DND-41 (cell line): ENCODE measurements at regions not wholly inside any gene's neighbourhood (a gene's known extent, or its start where the extent isn't known, plus 50 kb on each side); places are given as distances from the start of the nearest gene placed in this dataset.

Experiments used
- ATAC-seq: fragments of 200-7000 bp; cut with Tn5 transposase; 3 replicates; pipeline ENCODE4 v1.9.1; 2021; ENCODE audit warnings: low read depth; ENCODE audit not compliant: insufficient read depth
- DNase-seq: peaks from one replicate; pipeline ENCODE4 v3.0.0-alpha.2; 2020
- H2AFZ ChIP-seq: 2 replicates; pipeline ENCODE4 v1.6.0; 2012; ENCODE audit warnings: low read depth, low read length
- H3K27ac ChIP-seq: 2 replicates; pipeline ENCODE4 v1.5.1; 2012; ENCODE audit warnings: low read length, inconsistent platforms
- H3K27me3 ChIP-seq: fragments of 200-600 bp; sonication (generic); 2 replicates; pipeline ENCODE4 v1.6.0; 2012; ENCODE audit warnings: low read length, mild to moderate bottlenecking, inconsistent platforms; ENCODE audit not compliant: insufficient read depth, poor library complexity
- H3K36me3 ChIP-seq: 2 replicates; pipeline ENCODE4 v1.5.1; 2012; ENCODE audit warnings: low read length, inconsistent platforms; ENCODE audit not compliant: insufficient read depth
- H3K4me1 ChIP-seq: 2 replicates; pipeline ENCODE4 v1.5.1; 2012; ENCODE audit warnings: mild to moderate bottlenecking, low read length; ENCODE audit not compliant: insufficient read depth
- H3K4me2 ChIP-seq: 2 replicates; pipeline ENCODE4 v1.6.0; 2012; ENCODE audit warnings: mild to moderate bottlenecking, moderate library complexity, low read length, inconsistent platforms; ENCODE audit not compliant: insufficient read depth
- H3K4me3 ChIP-seq, 2 experiments: fragments of 200-600 bp in 1 of 2; shearing (Covaris generic) in 1 of 2; 2 replicates each; pipeline ENCODE4 v1.5.1; 2012 to 2016; ENCODE audit warnings: inconsistent platforms in 2 of 2, low read length in 2 of 2, mild to moderate bottlenecking in 2 of 2, low read depth in 1 of 2, moderate library complexity in 1 of 2
- H3K79me2 ChIP-seq: 2 replicates; pipeline ENCODE4 v1.6.0; 2012; ENCODE audit warnings: low read length, inconsistent platforms; ENCODE audit not compliant: insufficient read depth
- H3K9ac ChIP-seq: 2 replicates; pipeline ENCODE4 v1.6.0; 2012; ENCODE audit warnings: low read depth, mild to moderate bottlenecking, inconsistent platforms, low read length, moderate library complexity
- H3K9me3 ChIP-seq: 2 replicates; pipeline ENCODE4 v1.5.1; 2012; ENCODE audit warnings: low read length, moderate library complexity, mild to moderate bottlenecking, inconsistent platforms; ENCODE audit not compliant: insufficient read depth, severe bottlenecking
- H4K20me1 ChIP-seq: 2 replicates; pipeline ENCODE4 v1.6.0; 2012; ENCODE audit warnings: low read length; ENCODE audit not compliant: insufficient read depth
- CTCF ChIP-seq: IDR thresholded peaks from 2 replicates; pipeline ENCODE4 v1.5.1; 2012; ENCODE audit warnings: borderline replicate concordance, low read length, moderate library complexity, mild to moderate bottlenecking; ENCODE audit not compliant: poor library complexity, severe bottlenecking; ENCODE audit errors: extremely low read depth
- EZH2 ChIP-seq: IDR thresholded peaks from 3 replicates; pipeline ENCODE4 v1.6.1; 2012; ENCODE audit warnings: borderline replicate concordance, low read depth, mild to moderate bottlenecking, moderate library complexity, low read length, inconsistent platforms; ENCODE audit not compliant: severe bottlenecking

DNA sequence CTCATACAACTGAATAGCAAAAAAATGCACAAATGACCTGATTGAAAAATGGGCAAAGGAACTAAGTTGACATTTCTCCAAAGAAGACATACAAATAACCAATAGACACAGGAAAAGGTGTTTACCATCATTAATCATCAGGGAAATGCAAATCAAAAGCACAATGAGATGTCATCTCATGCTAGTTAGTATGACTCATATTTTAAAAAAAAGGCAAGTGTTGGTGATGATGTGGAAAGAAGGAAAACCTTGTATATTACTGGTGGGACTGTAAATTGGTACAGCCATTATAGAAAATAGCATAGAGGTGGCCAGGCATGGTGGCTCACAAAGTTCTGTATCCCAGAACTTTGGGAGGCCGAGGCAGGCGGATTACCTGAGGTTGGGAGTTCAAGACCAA lies 232.5 kb upstream of the ZFHX3 start:
- no peak for ATAC-seq
- no peak for DNase-seq
- no peaks in the 10 kb centered on the region for H3K4me1 ChIP-seq

DNA sequence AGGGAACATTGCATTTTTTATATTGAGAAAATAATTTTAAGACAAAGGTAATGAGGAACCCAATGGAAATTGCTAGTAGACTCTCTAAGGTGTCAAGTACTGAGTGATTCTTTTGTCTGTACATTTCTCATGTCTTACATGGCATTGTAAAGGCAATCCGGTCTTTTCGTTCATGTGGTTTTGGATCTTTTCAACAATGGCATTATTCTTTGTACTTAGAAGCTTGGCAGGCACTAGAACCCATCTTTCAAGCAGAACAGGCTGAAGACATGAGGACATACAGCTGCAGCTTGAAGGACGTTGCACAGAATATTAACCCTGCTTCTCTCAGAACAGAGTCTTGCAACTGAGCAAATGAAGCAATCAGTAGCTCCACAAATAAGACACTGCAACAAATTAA lies 231.5 kb upstream of the ZFHX3 start:
- Histone ChIP-seq H3K4me2 (no peak overlapping the region), H3K27ac (no peak overlapping the region), H3K27me3 (no peaks in the 10 kb centered on the region), H3K79me2 (no peaks in the 10 kb centered on the region), H3K4me3 (no peak overlapping the region), H2AFZ (no peak overlapping the region), H3K4me1 (no peaks in the 10 kb centered on the region), H3K9ac (no peak overlapping the region), H4K20me1 (no peaks in the 10 kb centered on the region), H3K36me3 (no peaks in the 10 kb centered on the region), H3K9me3 (no peaks in the 10 kb centered on the region)
- DNase-seq (no peak), ATAC-seq (no peak)
- TF ChIP-seq EZH2 (no peak), CTCF (no peak)

More for the DNA sequence above, 232.5 kb upstream of the ZFHX3 start:
- no peak overlapping the region for H3K27ac ChIP-seq
- TF ChIP-seq CTCF (no peak), EZH2 (no peak)
- H3K79me2 ChIP-seq: no peaks in the 10 kb centered on the region
- no peak overlapping the region for H3K4me2 ChIP-seq
- no peaks in the 10 kb centered on the region for H3K27me3 ChIP-seq
- no peak overlapping the region for H2AFZ ChIP-seq
- no peaks in the 10 kb centered on the region for H3K9me3 ChIP-seq
- H3K4me3 ChIP-seq: no peak overlapping the region
- no peaks in the 10 kb centered on the region for H4K20me1 ChIP-seq
- H3K36me3 ChIP-seq: no peaks in the 10 kb centered on the region
- H3K9ac ChIP-seq: no peak overlapping the region

- Histone ChIP-seq H3K4me3 (no peak overlapping the region), H3K9me3 (no peaks in the 10 kb centered on the region), H4K20me1 (no peaks in the 10 kb centered on the region), H3K27ac (no peak overlapping the region), H3K4me1 (no peaks in the 10 kb centered on the region), H2AFZ (no peak overlapping the region), H3K79me2 (no peaks in the 10 kb centered on the region), H3K36me3 (no peaks in the 10 kb centered on the region), H3K27me3 (no peaks in the 10 kb centered on the region), H3K4me2 (no peak overlapping the region), H3K9ac (no peak overlapping the region)
- no peak for DNase-seq
- TF ChIP-seq EZH2: no peak
- TF ChIP-seq CTCF: no peak
- no peak for ATAC-seq
These were observed 229.1 kb upstream of the ZFHX3 start for GRCh38 chr16:73277071-73277470.

- Histone ChIP-seq H3K4me2 (no peak overlapping the region), H3K79me2 (no peaks in the 10 kb centered on the region), H3K4me1 (no peaks in the 10 kb centered on the region), H3K4me3 (no peak overlapping the region), H3K9ac (no peak overlapping the region), H3K27me3 (no peaks in the 10 kb centered on the region), H3K36me3 (no peaks in the 10 kb centered on the region), H3K9me3 (no peaks in the 10 kb centered on the region), H4K20me1 (no peaks in the 10 kb centered on the region), H2AFZ (no peak overlapping the region), H3K27ac (no peak overlapping the region)
- TF ChIP-seq EZH2 (no peak), CTCF (no peak)
- DNase-seq (no peak), ATAC-seq (no peak)
These were observed 227.5 kb upstream of the ZFHX3 start for GRCh38 chr16:73275448-73275847.
